HEK293 (cell line): ENCODE measurements at regions not wholly inside any gene's neighbourhood (a gene's known extent, or its start where the extent isn't known, plus 50 kb on each side); places are given as distances from the start of the nearest gene placed in this dataset.

Experiments
- BCL11A ChIP-seq: fragments of 450-650 bp; formaldehyde crosslinking; IDR thresholded peaks from 2 replicates; pipeline ENCODE4 v1.5.1; 2016; ENCODE audit warnings: low read depth, missing biosample characterization, missing genetic modification characterization
- SP7 ChIP-seq: fragments of 450-650 bp; formaldehyde crosslinking; IDR thresholded peaks from 2 replicates; pipeline ENCODE4 v1.5.1; 2016; ENCODE audit warnings: missing biosample characterization, missing genetic modification characterization
- ZNF114 ChIP-seq: fragments of 450-650 bp; formaldehyde crosslinking; IDR thresholded peaks from 2 replicates; pipeline ENCODE4 v1.5.0; 2017; ENCODE audit warnings: missing biosample characterization, missing genetic modification characterization
- ZNF37A ChIP-seq: fragments of 450-650 bp; IDR thresholded peaks from 2 replicates; pipeline ENCODE4 v1.5.1; 2018; ENCODE audit warnings: missing biosample characterization, missing genetic modification characterization
- ZNF510 ChIP-seq: fragments of 450-650 bp; formaldehyde crosslinking; IDR thresholded peaks from 2 replicates; pipeline ENCODE4 v1.5.1; 2018; ENCODE audit warnings: mild to moderate bottlenecking, missing genetic modification characterization, missing biosample characterization; ENCODE audit not compliant: insufficient replicate concordance
- TF ChIP-seq, protein P1 (sequence below): fragments of 450-650 bp; formaldehyde crosslinking; IDR thresholded peaks from 2 replicates; pipeline ENCODE4 v1.5.1; 2016; ENCODE audit warnings: missing biosample characterization, missing genetic modification characterization
- TF ChIP-seq, protein P2 (sequence below): fragments of 450-650 bp; formaldehyde crosslinking; IDR thresholded peaks from 2 replicates; pipeline ENCODE4 v1.5.1; 2016; ENCODE audit warnings: missing biosample characterization, missing genetic modification characterization
- TF ChIP-seq, protein P3 (sequence below): fragments of 450-650 bp; formaldehyde crosslinking; IDR thresholded peaks from 2 replicates; pipeline ENCODE4 v1.5.1; 2017; ENCODE audit warnings: missing biosample characterization, missing genetic modification characterization

DNA sequence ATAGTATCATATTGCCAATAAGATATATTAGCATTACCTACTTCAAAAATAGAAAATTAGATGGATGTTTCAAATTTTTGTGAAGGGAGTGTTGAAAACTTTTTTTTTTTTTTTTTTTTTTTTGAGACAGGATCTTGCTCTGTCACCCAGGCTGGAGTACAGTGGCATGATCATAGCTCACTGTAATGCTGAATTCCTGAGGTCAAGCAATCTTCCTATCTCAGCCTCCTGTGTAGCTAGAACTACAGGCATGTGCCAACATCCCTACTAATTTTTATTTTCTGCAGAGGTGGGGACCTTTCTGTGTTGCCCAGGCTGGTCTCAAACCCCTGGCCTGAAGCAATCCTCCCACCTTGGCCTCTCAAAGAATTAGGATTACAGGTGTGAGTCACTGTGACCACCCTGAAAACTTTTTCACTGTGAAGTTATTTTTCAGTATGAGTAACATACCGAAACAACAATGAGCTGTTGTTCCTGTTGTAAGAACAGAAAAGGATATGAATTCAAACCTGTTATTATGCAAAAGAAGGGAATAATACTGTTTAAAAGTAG is 266.9 kb downstream of the NEBL start:
- TF ChIP-seq ZNF37A (tag by site-specific recombination), result no peak
- TF ChIP-seq, protein P1, sequence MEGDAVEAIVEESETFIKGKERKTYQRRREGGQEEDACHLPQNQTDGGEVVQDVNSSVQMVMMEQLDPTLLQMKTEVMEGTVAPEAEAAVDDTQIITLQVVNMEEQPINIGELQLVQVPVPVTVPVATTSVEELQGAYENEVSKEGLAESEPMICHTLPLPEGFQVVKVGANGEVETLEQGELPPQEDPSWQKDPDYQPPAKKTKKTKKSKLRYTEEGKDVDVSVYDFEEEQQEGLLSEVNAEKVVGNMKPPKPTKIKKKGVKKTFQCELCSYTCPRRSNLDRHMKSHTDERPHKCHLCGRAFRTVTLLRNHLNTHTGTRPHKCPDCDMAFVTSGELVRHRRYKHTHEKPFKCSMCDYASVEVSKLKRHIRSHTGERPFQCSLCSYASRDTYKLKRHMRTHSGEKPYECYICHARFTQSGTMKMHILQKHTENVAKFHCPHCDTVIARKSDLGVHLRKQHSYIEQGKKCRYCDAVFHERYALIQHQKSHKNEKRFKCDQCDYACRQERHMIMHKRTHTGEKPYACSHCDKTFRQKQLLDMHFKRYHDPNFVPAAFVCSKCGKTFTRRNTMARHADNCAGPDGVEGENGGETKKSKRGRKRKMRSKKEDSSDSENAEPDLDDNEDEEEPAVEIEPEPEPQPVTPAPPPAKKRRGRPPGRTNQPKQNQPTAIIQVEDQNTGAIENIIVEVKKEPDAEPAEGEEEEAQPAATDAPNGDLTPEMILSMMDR (tag by site-specific recombination), result no peak
- no peak for TF ChIP-seq SP7 (tag by site-specific recombination)
- TF ChIP-seq, protein P2, sequence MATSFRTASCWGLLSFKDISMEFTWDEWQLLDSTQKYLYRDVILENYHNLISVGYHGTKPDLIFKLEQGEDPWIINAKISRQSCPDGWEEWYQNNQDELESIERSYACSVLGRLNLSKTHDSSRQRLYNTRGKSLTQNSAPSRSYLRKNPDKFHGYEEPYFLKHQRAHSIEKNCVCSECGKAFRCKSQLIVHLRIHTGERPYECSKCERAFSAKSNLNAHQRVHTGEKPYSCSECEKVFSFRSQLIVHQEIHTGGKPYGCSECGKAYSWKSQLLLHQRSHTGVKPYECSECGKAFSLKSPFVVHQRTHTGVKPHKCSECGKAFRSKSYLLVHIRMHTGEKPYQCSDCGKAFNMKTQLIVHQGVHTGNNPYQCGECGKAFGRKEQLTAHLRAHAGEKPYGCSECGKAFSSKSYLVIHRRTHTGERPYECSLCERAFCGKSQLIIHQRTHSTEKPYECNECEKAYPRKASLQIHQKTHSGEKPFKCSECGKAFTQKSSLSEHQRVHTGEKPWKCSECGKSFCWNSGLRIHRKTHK (tag by site-specific recombination), result no peak
- TF ChIP-seq, protein P3, sequence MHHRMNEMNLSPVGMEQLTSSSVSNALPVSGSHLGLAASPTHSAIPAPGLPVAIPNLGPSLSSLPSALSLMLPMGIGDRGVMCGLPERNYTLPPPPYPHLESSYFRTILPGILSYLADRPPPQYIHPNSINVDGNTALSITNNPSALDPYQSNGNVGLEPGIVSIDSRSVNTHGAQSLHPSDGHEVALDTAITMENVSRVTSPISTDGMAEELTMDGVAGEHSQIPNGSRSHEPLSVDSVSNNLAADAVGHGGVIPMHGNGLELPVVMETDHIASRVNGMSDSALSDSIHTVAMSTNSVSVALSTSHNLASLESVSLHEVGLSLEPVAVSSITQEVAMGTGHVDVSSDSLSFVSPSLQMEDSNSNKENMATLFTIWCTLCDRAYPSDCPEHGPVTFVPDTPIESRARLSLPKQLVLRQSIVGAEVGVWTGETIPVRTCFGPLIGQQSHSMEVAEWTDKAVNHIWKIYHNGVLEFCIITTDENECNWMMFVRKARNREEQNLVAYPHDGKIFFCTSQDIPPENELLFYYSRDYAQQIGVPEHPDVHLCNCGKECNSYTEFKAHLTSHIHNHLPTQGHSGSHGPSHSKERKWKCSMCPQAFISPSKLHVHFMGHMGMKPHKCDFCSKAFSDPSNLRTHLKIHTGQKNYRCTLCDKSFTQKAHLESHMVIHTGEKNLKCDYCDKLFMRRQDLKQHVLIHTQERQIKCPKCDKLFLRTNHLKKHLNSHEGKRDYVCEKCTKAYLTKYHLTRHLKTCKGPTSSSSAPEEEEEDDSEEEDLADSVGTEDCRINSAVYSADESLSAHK (tag by site-specific recombination), result no peak
- TF ChIP-seq ZNF114 (tag by site-specific recombination), result no peak
- no peak for TF ChIP-seq BCL11A (tag by site-specific recombination)
- no peak for TF ChIP-seq ZNF510 (tag by site-specific recombination)
